Medulla oblongata (tissue), 1 donor: ENCODE measurements at regions not wholly inside any gene's neighbourhood (a gene's known extent, or its start where the extent isn't known, plus 50 kb on each side); places are given as distances from the start of the nearest gene placed in this dataset.

Source experiments
- DNase-seq: peaks from one replicate; pipeline ENCODE4 v3.0.0-alpha.2; 2015; ENCODE audit errors: extremely low spot score

DNA sequence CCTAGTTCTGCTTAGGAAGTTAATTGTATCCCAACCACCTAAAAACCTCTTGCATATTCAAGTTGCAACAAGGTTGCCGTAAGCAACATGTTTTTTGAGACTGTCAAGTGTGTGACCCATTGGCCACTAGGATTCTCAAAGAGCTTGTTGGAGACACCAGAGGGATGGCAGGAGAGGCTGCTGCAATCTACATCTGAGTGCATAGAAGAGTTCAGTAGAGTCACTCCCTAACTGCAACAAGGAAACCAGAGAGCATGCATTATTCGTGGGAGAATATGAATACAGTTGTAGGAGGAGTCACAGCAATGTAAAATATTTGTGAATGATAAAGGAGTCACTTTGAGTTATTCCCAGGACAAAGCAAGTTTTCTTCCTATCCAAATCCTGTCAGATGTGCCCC lies 538.6 kb downstream of the TNS3 start:
- no peak for DNase-seq

GRCh38 chr7:47042669-47043068 lies 539.2 kb downstream of the TNS3 start:
- no peak for DNase-seq

DNA sequence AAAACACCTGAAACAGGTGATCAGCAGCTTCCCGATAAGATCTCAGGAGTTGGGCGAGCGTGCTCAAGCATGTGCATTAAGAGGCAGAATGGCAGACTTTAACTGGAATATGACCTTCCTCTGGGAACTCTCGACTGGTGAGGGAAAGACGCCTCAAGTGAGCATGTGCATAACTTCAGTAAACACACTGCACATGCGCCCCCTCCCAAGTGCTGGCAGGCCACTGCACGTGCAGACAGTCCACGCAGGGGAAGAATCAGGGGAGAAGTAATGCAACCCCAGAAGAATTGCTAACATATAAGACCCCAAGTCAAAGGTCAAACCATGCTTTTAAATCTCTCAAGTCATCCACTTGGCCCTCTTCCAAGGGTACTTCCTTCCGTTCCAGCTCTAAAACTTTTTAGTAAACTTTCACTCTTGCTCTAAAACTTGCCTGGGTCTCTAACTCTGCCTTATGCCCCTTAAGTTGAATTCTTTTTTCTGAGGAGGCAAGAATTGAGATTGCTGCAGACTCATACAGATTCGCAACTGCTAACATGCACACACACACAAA lies 541.0 kb downstream of the TNS3 start:
- DNase-seq = no peak

DNA sequence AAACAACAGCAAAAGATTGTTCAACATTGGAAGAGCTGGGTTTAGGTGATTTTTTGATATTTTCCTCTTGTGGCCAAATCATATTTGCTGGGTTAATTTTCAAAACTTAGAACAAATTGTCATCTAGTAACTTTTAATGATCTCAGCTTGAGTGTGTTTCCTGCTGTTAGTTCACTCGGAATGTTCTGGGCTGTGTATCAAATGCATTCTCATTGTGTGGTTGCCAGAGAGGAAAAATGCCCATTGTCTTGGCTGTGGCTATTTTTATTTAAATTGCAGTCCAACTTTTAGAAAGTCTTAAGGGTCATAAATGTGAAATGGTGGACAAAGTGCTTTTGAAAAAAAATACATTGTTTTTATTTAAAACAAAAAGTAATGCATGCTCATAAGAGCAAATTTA lies 542.0 kb downstream of the TNS3 start:
- DNase-seq = peak; percentile 69

- no peak for DNase-seq
Measured at GRCh38 chr7:47039089-47039648, 542.7 kb downstream of the TNS3 start.

DNA sequence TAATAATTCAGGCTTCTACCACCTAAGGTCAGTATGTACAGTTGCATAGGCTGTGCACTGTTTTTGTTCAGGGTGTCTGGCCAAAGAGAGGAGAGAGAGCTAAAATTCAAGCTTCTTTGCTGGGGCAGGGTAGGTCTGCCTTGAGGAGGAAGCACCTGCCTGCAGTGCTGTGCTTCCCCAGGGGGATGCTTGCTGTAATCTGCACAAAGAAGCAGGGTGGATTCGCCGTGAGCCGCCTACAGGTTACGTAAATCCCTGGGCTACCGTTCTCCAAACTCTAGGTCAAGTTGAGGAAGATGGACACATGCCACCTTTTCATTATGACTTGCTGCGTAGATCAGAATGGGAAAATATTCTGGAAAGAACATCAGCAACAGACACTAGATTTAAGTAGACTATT lies 543.3 kb downstream of the TNS3 start:
- no peak for DNase-seq

- no peak for DNase-seq
Measured at GRCh38 chr7:47037607-47038006, 544.3 kb downstream of the TNS3 start.

DNA sequence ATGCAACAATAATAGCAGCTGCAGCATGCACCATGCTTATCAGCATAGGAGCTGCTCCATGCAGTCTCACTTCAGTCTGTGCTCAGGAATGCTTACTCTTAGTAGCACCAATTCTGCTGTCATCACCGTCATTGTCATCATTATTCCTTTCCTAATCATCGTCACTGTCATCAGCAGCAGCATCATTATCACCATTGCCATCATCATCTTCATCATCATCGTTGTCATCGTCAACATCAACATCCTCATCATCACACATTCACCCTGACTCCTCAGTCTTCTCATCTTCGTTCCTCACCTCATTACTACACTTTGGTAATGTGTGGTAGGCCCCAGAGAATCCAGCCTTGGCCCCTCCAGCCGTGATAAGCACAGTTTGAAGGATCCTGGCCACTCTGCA lies 545.0 kb downstream of the TNS3 start:
- DNase-seq = no peak

GRCh38 chr7:47035522-47035921 lies 546.4 kb downstream of the TNS3 start:
- no peak for DNase-seq

DNA sequence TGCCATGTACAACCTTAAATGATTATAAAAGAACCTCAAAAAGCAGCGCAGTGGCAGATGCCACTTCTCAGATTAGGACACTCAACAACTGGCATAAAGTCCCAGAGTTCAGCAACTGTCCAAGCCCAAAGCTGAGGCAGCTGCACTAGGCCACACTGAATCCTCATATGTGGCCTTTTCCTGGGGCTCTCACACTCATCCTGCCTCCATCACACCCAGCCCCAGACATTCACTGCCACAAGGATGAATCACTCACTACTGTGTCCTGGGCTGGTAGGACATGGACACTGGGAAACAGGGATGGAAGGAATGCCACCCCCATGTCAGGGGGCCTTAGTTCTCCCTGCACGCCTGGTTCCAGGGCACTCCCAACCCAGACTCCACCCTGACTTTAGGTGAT lies 547.7 kb downstream of the TNS3 start:
- DNase-seq = no peak

GRCh38 chr7:47032536-47032908 lies 549.4 kb downstream of the TNS3 start:
- DNase-seq = no peak

DNA sequence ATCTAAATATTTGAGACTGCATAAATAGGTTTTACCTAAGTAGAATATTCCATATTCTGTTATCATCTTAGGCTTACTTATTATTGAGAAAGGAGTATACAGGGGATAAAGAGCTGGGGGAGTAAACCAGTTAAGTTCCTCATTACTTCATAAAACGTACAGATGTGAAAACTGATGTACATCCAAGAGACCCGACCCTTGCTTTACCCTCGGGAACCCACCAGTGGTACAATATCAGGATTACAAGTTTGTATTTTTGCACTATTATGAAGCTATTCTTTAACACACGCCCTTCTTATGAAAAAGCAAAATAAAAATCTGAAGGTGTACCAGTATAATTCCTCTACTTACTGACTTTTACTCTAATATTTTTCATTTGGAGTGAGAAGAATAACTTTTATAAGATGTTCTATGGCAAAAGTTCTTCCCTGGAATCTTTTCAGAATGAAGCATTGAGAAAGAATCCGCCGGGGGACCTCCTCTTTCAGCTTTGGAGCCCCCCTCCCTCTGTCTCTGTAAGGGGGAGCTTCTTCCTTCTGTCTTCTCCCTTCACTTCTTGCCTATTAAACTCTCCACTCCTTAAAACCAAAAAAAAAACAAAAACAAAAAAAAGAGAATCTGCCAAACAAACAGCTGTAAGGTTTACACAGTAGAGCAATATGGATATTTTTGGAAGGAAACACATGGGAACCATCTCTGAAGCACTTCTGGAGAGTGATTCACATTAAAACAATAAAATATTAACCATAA lies 550.0 kb downstream of the TNS3 start:
- DNase-seq = no peak

DNA sequence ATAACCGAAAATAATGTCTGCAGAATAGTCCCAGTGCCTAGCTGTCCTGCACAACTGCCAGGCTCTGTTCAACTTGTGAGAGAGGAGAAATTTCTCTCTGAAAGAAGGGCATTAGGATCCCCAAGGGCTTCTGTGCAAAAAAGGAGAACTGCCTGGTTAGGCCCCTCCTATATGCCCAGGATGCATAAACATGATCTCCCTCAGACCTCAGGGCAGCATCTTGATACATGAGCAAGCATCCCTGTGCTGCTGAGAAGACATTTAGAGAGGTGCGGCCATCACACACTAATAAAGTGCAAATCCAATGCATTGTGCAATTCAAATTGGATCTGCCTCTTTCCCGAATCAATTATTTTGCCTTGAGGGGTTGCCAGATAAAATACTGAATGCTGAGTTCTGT lies 553.6 kb downstream of the TNS3 start:
- DNase-seq = no peak

GRCh38 chr7:47027695-47028240 lies 554.1 kb downstream of the TNS3 start:
- DNase-seq = no peak

GRCh38 chr7:47026780-47027361 lies 555.0 kb downstream of the TNS3 start:
- no peak for DNase-seq

DNA sequence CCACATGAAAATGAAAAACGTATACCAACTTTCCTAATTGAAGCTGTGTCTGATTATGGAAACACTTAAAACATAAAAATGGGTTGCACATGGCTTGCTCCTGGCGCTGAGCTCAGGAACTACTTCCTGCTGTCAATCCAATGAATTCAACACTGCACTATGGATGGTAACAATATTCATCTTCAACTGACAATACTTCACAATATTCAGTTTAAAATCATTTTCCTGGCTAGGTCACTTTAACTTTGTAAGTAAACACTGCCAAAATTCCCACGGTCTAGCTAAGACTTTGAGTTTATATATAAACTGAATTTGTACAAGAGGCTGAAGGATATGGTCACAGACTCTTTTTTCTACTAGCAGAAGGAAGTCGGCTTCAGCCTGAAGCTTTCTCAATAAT lies 556.9 kb downstream of the TNS3 start:
- DNase-seq = no peak

DNA sequence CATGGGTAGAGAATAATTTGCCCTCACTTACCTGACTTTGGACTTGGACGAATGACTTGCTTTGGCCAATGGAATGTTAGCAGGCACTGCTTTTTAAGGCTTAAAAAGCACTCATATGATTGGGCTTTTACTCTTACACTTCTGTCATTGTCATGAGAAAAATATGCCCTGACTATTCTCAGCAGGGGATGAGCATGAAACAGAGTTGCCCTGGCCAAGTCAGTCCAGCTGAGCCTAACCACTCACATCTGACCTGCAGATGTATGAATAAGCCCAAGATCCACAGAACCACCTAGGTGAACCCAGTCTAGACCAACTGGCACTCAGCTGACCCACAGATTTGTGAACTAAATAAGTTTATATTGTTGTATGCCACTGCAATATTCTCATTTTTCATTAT lies 573.5 kb downstream of the TNS3 start:
- no peak for DNase-seq

GRCh38 chr7:47007471-47007870 lies 574.4 kb downstream of the TNS3 start:
- DNase-seq = no peak

DNA sequence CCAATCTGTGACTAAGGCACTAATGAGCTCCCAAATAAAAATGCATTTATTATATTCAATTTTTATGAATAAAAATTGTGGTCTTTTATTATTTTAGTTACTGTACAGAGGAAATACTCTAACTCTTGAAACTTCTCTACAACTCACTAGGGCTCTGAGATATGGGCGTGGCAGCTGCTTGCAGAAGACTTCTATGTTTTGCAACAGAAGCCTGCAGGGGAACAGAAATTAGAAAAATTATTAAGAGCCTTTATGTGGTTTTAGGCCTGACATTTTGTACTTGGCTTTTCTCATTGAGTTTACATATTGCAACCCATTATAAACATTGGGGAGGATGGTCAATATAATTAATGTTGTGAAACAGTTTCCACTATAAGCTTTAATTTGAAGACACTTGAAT lies 581.4 kb downstream of the TNS3 start:
- DNase-seq = no peak

DNA sequence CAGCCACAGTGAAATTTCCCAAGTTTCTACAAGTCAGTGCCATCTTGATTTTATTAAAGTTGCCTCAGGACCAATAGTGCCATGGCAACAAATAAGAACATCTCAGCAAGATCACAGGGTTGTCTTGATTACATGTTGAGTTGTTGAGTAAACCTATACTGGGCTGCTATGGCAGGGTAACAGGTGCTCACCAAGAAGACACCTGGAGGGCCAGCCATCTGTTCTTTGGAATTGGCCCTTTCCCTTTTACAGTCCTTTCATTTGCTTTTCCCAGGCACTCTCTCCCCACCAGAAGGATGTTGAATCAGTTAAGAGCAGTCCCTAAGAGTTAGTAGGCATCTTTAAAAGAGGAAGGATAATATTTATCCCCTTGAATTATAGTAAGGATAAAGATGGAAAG lies 582.0 kb downstream of the TNS3 start:
- no peak for DNase-seq

GRCh38 chr7:46996972-46997371 lies 584.9 kb downstream of the TNS3 start:
- no peak for DNase-seq

- no peak for DNase-seq
Measured at GRCh38 chr7:46993396-46993795, 588.5 kb downstream of the TNS3 start.

DNA sequence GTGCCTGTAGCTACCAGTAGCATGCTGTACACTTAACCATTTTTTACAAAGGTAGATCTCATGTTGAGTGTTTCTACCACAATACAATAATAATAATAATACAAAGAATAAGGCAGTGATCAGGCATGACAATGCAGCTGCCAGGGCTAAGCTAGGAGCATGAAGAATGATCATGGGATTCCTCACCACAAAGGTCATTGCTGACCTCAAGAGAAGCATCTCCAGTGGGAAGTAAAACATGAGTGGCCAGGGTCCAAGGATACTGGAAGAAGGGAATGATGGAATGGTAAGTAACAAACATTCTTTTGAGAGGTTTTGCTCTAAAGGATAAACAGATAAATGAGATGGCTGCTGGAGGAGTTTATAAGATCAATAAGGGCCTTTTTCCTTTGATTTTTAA lies 591.1 kb downstream of the TNS3 start:
- DNase-seq = no peak
